Progenitor cell of endocrine pancreas (in vitro differentiated cells): ENCODE measurements at regions not wholly inside any gene's neighbourhood (a gene's known extent, or its start where the extent isn't known, plus 50 kb on each side); places are given as distances from the start of the nearest gene placed in this dataset.
"Not testable (repeated sequence)": the region's sequence is repeated elsewhere in the genome, so short reads cannot be mapped to it uniquely, and the experiment has no call there.

Experiments used
- DNase-seq: peaks from one replicate; pipeline ENCODE4 v3.0.0; 2021; ENCODE audit warnings: low spot score; ENCODE audit not compliant: unreplicated experiment
- H3K27ac Mint-ChIP-seq: 2 replicates; pipeline ENCODE4 v1.8.0; 2021; ENCODE audit warnings: mild to moderate bottlenecking, moderate library complexity, mixed read lengths
- H3K27me3 Mint-ChIP-seq: 2 replicates; pipeline ENCODE4 v1.8.0; 2021; ENCODE audit warnings: mixed read lengths
- H3K36me3 Mint-ChIP-seq: 2 replicates; pipeline ENCODE4 v1.8.0; 2022; ENCODE audit warnings: mixed read lengths; ENCODE audit not compliant: insufficient read depth
- H3K4me1 Mint-ChIP-seq: 2 replicates; pipeline ENCODE4 v1.8.0; 2021; ENCODE audit warnings: low read depth, mixed read lengths
- H3K4me3 Mint-ChIP-seq: 2 replicates; pipeline ENCODE4 v1.8.0; 2021; ENCODE audit warnings: low read depth, mild to moderate bottlenecking, moderate library complexity, mixed read lengths
- H3K9me3 Mint-ChIP-seq: 2 replicates; pipeline ENCODE4 v1.8.0; 2021; ENCODE audit warnings: low read depth, mixed read lengths
- CTCF ChIP-seq: fragments of 200-600 bp; sonication (generic); IDR thresholded peaks from one replicate; pipeline ENCODE4 v1.5.0; 2021; ENCODE audit warnings: antibody characterized with exemption, mild to moderate bottlenecking; ENCODE audit not compliant: unreplicated experiment

- no peak overlapping the region for H3K4me3 Mint-ChIP-seq
- H3K27ac Mint-ChIP-seq: peak overlapping the region; percentile 73
- TF ChIP-seq CTCF: no peak
- no peak for DNase-seq
- peaks cover 6% of the 10 kb centered on the region for H3K9me3 Mint-ChIP-seq
- no peaks in the 10 kb centered on the region for H3K27me3 Mint-ChIP-seq
- peaks cover 2% of the 10 kb centered on the region for H3K36me3 Mint-ChIP-seq
- peaks cover 17% of the 10 kb centered on the region for H3K4me1 Mint-ChIP-seq
Measured at GRCh38 chr4:128649575-128650205, 159.8 kb upstream of the JADE1 start.

DNA sequence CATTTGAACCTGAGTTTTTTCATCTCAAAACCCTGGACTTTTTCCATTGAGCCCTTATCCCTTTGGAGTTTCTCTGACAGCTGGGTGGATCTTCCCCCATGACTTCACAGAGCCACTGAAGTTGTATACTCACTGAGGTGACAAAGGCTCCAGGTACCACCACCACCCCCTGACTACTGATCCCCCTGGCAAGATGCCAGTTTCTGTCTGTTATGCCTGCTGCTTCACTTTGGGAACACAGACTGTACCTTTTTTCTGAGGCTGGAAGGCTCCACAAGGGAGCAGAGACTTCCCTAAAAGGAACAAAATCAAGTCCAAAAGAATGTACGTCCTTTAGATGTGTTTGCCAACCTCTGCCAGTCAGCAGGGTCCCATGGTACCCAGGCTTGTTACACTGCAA, 160.3 kb upstream of the JADE1 start:
- Mint-ChIP-seq H3K9me3 (peaks cover 4% of the 10 kb centered on the region), H3K4me3 (no peak overlapping the region), H3K27me3 (no peaks in the 10 kb centered on the region), H3K27ac (peak overlapping the region; percentile 73), H3K36me3 (no peaks in the 10 kb centered on the region), H3K4me1 (peaks cover 17% of the 10 kb centered on the region)
- TF ChIP-seq CTCF: no peak
- no peak for DNase-seq

DNA sequence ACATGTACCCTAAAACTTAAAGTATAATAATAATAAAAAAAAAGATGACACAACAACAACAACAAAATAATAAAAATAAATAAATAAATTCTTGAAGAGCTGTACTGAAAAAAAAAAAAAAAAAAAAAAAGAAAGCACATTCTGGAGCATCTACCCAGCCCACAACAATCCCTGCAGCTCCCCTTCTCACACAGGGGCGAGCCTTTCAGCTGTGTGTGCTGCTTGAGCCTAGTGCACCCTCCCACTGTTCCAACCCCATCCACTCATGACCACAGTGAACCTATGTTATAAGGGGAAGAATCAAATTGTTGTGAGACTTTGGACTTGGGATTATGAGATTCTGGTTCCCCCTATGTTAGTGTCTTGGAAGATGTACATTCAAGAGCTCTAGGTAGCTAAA, 161.5 kb upstream of the JADE1 start:
- Mint-ChIP-seq H3K36me3 (no peaks in the 10 kb centered on the region), H3K27me3 (no peaks in the 10 kb centered on the region), H3K4me3 (no peak overlapping the region), H3K9me3 (peaks cover 4% of the 10 kb centered on the region), H3K27ac (no peak overlapping the region), H3K4me1 (peaks cover 10% of the 10 kb centered on the region)
- TF ChIP-seq CTCF: no peak
- DNase-seq: no peak

DNA sequence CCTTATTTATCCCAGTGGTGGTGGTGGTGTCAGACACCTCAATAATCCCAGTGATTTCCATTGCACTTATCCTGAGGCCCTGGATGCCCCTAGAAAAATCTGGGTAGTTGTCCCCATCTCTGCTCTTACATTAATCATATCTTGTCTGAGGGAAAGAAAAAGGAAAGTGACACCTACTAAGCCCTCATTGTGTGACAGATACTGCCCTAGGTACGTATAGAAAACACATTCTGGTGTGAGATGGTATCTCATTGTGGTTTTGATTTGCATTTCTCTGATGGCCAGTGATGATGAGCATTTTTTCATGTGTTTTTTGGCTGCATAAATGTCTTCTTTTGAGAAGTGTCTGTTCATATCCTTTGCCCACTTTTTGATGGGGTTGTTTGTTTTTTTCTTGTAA, 162.6 kb upstream of the JADE1 start:
- H3K4me3 Mint-ChIP-seq, H3K27ac Mint-ChIP-seq, H3K36me3 Mint-ChIP-seq, H3K27me3 Mint-ChIP-seq, DNase-seq, H3K9me3 Mint-ChIP-seq: not testable (repeated sequence)
- peaks cover 10% of the 10 kb centered on the region for H3K4me1 Mint-ChIP-seq

DNA sequence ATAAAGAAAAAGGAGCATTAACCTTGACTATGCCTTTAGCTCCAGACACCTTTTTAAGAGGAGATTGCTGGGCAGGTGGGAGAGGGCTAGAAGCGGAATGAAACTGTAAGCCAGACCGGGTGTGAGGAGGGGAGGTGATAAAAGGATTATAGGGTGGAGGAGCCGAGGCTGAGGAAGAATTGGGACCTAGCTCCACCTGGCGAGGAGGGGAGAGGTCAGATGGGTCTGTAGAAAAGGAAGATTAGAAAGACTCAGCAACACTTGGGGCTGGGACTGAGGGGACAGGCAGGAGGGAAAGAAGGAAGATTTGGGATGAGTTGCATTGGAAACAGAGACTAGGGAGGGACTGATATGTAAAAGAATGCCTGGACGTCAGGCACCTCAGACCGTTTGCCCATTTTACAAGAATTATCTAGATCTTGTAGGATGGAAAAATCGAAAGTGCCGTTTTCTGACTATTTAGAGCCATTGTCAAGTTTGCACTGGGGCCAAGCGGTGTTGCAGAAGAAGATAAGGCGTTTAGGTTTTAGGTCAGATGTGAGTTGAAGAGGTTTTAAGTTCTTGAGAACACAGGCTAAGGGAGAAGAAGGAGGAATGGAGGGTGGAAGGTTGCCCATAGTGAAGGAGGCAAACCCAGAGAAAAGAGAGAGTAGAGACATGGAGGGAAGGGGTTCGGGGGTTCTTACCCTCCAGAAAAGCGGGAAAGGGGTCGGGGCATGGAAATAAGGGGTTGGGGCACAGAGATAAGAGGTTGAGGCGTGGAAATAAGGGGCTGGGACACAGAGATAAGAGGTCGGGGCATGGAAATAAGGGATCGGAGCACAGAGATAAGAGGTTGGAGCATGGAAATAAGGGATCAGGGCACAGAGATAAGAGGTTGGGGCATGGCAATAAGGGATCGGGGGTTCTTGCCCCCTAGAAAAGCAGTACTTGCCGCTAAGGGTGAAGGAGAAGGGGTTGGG, 164.5 kb upstream of the JADE1 start:
- H3K36me3 Mint-ChIP-seq: not testable (repeated sequence)
- peaks cover 17% of the 10 kb centered on the region for H3K4me1 Mint-ChIP-seq

GRCh38 chr4:128644107-128644506, 165.4 kb upstream of the JADE1 start:
- H3K27ac Mint-ChIP-seq, H3K9me3 Mint-ChIP-seq, H3K27me3 Mint-ChIP-seq, DNase-seq, H3K4me3 Mint-ChIP-seq, H3K36me3 Mint-ChIP-seq: not testable (repeated sequence)
- peaks cover 11% of the 10 kb centered on the region for H3K4me1 Mint-ChIP-seq

More for the DNA sequence above, 164.5 kb upstream of the JADE1 start:
- not testable (repeated sequence) for H3K27me3 Mint-ChIP-seq, H3K27ac Mint-ChIP-seq, H3K9me3 Mint-ChIP-seq, H3K4me3 Mint-ChIP-seq, DNase-seq

DNA sequence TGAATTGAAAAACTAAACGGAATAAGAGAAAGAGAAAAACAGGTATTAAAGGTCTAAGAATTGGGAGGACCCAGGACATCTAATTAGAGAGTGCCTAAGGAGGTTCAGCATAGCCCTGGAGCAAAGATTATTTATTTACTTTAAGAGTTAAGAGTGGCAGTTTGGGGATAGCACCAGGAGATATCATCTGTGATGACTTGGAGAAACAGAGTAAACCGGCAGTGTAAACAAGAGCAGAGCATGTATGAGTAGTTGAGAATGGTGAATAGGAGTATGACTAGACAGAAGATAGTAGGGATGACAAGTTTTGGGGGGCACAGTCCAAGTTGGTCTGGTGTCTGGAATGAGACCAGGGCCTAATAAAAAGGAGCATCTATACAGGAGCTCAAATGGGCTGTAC, 167.9 kb upstream of the JADE1 start:
- H3K9me3 Mint-ChIP-seq, H3K27ac Mint-ChIP-seq, H3K4me1 Mint-ChIP-seq, H3K4me3 Mint-ChIP-seq, H3K36me3 Mint-ChIP-seq, DNase-seq, H3K27me3 Mint-ChIP-seq: not testable (repeated sequence)
